SK-N-SH (cell line): ENCODE measurements at regions not wholly inside any gene's neighbourhood (a gene's known extent, or its start where the extent isn't known, plus 50 kb on each side); places are given as distances from the start of the nearest gene placed in this dataset.

Source experiments
- CTCF ChIA-PET: fragments of 300-600, 350-600 bp; formaldehyde crosslinking; extraction: SDS; loops from one replicate; lab custom pipeline; 2021; lab: Yijun Ruan, JAX
- POLR2A ChIA-PET: fragments of 350-600 bp; sonication (Branson Sonifier 250); formaldehyde crosslinking; extraction: SDS; loops from one replicate; lab custom pipeline; 2020; ENCODE audit warnings: antibody characterized with exemption, inconsistent platforms; lab: Yijun Ruan, JAX
- DNase-seq: peaks from one replicate; pipeline ENCODE4 v3.0.0; 2012
- H2AFZ ChIP-seq: fragments of 200-600 bp; sonication (generic); 2 replicates; pipeline ENCODE4 v1.8.1; 2016; ENCODE audit warnings: antibody characterized with exemption, mild to moderate bottlenecking, low read depth
- H3F3A ChIP-seq: fragments of 200-600 bp; sonication (generic); replicated peaks from 2 replicates; pipeline ENCODE3; 2016; ENCODE audit warnings: antibody characterized with exemption, mild to moderate bottlenecking; ENCODE audit not compliant: insufficient read depth
- H3K27ac ChIP-seq, 2 experiments: fragments of 200-500 bp in 1 of 2; fragments of 200-600 bp in 1 of 2; sonication (Bioruptor generic) in 1 of 2; sonication (generic), shearing (Covaris generic) in 1 of 2; 2 replicates each; pipeline versions ENCODE4 v1.5.1 to v1.6.1; 2014 to 2016; ENCODE audit warnings: low read depth in 2 of 2, inconsistent platforms in 1 of 2, low read length in 1 of 2, mild to moderate bottlenecking in 1 of 2, mixed read lengths in 1 of 2
- H3K27me3 ChIP-seq: fragments of 200-600 bp; sonication (generic), shearing (Covaris generic); 2 replicates; pipeline ENCODE4 v1.6.1; 2016; ENCODE audit warnings: mixed run types; ENCODE audit not compliant: insufficient read depth
- H3K36me3 ChIP-seq, 2 experiments: fragments of 200-500 bp in 1 of 2; fragments of 200-600 bp in 1 of 2; sonication (Bioruptor generic) in 1 of 2; sonication (generic) in 1 of 2; replicated peaks in 1 of 2; 2 replicates each; pipeline versions ENCODE3 to v1.5.1; 2014 to 2016; ENCODE audit warnings: low read length in 1 of 2, mild to moderate bottlenecking in 1 of 2; ENCODE audit not compliant: insufficient read depth in 2 of 2, control insufficient read depth in 1 of 2
- H3K4me1 ChIP-seq, 2 experiments: fragments of 200-500 bp in 1 of 2; fragments of 200-600 bp in 1 of 2; sonication (Bioruptor generic) in 1 of 2; sonication (generic), shearing (Covaris generic) in 1 of 2; 2 replicates each; pipeline versions ENCODE4 v1.5.1 to v1.6.1; 2014 to 2016; ENCODE audit warnings: low read depth in 1 of 2, low read length in 1 of 2, mixed run types in 1 of 2; ENCODE audit not compliant: insufficient read depth in 2 of 2, control insufficient read depth in 1 of 2
- H3K4me2 ChIP-seq: fragments of 200-600 bp; sonication (generic), shearing (Covaris generic); 2 replicates; pipeline ENCODE4 v1.6.1; 2017; ENCODE audit warnings: mixed run types
- H3K4me3 ChIP-seq, 2 experiments: fragments of 200-500 bp in 1 of 2; fragments of 200-600 bp in 1 of 2; sonication (Bioruptor generic) in 1 of 2; sonication (generic), shearing (Covaris generic) in 1 of 2; 2 replicates each; pipeline versions ENCODE4 v1.5.1 to v1.8.1; 2014 to 2016; ENCODE audit warnings: low read depth in 2 of 2, inconsistent platforms in 1 of 2, low read length in 1 of 2, mild to moderate bottlenecking in 1 of 2, mixed read lengths in 1 of 2, moderate library complexity in 1 of 2
- H3K79me2 ChIP-seq: fragments of 200-600 bp; sonication (generic); 2 replicates; pipeline ENCODE4 v1.8.1; 2017; ENCODE audit warnings: mild to moderate bottlenecking; ENCODE audit not compliant: insufficient read depth
- H3K9ac ChIP-seq: fragments of 200-600 bp; sonication (generic); 2 replicates; pipeline ENCODE4 v1.6.1; 2017; ENCODE audit warnings: mixed run types
- H3K9me2 ChIP-seq: fragments of 200-600 bp; sonication (generic); 2 replicates; pipeline ENCODE4 v1.6.1; 2017; ENCODE audit warnings: mixed run types
- H3K9me3 ChIP-seq: fragments of 200-600 bp; sonication (generic); 2 replicates; pipeline ENCODE4 v1.6.1; 2017; ENCODE audit warnings: mixed run types, mild to moderate bottlenecking, moderate library complexity
- H4K20me1 ChIP-seq: fragments of 200-600 bp; sonication (generic); 2 replicates; pipeline ENCODE4 v1.6.1; 2017; ENCODE audit warnings: mild to moderate bottlenecking, mixed run types; ENCODE audit not compliant: insufficient read depth
- CTCF ChIP-seq: fragments of 200-600 bp; sonication (generic); IDR thresholded peaks from 2 replicates; pipeline ENCODE4 v1.6.1; 2017; ENCODE audit warnings: antibody characterized with exemption, mild to moderate bottlenecking, moderate library complexity
- ELF1 ChIP-seq: IDR thresholded peaks from 2 replicates; pipeline ENCODE4 v1.4.0; 2012
- EP300 ChIP-seq, 2 experiments: IDR thresholded peaks; 2 replicates each; pipeline versions ENCODE4 v1.4.0 to v1.6.1; 2012; ENCODE audit warnings: borderline replicate concordance in 1 of 2, low read depth in 1 of 2, low read length in 1 of 2
- EZH2phosphoT487 ChIP-seq: fragments of 200-600 bp; sonication (generic); IDR thresholded peaks from 2 replicates; pipeline ENCODE4 v1.6.1; 2017; ENCODE audit warnings: low read depth, mixed run types, mild to moderate bottlenecking, antibody characterized with exemption, moderate library complexity, borderline replicate concordance
- FOSL2 ChIP-seq: IDR thresholded peaks from 2 replicates; pipeline ENCODE4 v1.4.0; 2012; ENCODE audit warnings: low read depth, mild to moderate bottlenecking, moderate library complexity, borderline replicate concordance
- FOXM1 ChIP-seq: IDR thresholded peaks from 2 replicates; pipeline ENCODE4 v1.4.0; 2012; ENCODE audit warnings: low read depth, mild to moderate bottlenecking
- IRF3 ChIP-seq: fragments of 150-350 bp; IDR thresholded peaks from 2 replicates; pipeline ENCODE4 v1.6.1; 2016; ENCODE audit warnings: mild to moderate bottlenecking, low read depth, low read length
- JUND ChIP-seq: IDR thresholded peaks from 2 replicates; pipeline ENCODE4 v1.4.0; 2012
- NFIC ChIP-seq: IDR thresholded peaks from 2 replicates; pipeline ENCODE4 v1.4.0; 2012; ENCODE audit warnings: borderline replicate concordance
- NRF1 ChIP-seq: IDR thresholded peaks from 2 replicates; pipeline ENCODE4 v1.6.1; 2012; ENCODE audit warnings: low read depth, mild to moderate bottlenecking, low read length
- PBX3 ChIP-seq: IDR thresholded peaks from 2 replicates; pipeline ENCODE4; 2012
- RAD21 ChIP-seq: IDR thresholded peaks from 2 replicates; pipeline ENCODE4 v1.6.1; 2012; ENCODE audit warnings: mild to moderate bottlenecking, low read length
- RCOR1 ChIP-seq: fragments of 150-350 bp; IDR thresholded peaks from 2 replicates; pipeline ENCODE4 v1.6.1; 2017; ENCODE audit warnings: antibody characterized with exemption, low read length
- REST ChIP-seq: IDR thresholded peaks from 2 replicates; pipeline ENCODE4 v1.6.1; 2012; ENCODE audit warnings: mild to moderate bottlenecking, low read depth, low read length, moderate library complexity
- RFX5 ChIP-seq: IDR thresholded peaks from 2 replicates; pipeline ENCODE4 v1.6.1; 2012; ENCODE audit warnings: mild to moderate bottlenecking, improper control_type of control experiment, low read length
- RXRA ChIP-seq: IDR thresholded peaks from 2 replicates; pipeline ENCODE4 v1.4.0; 2012; ENCODE audit warnings: low read depth, mild to moderate bottlenecking, borderline replicate concordance
- TCF12 ChIP-seq: IDR thresholded peaks from 2 replicates; pipeline ENCODE4 v1.4.0; 2012
- TEAD4 ChIP-seq: IDR thresholded peaks from 2 replicates; pipeline ENCODE4 v1.4.0; 2012; ENCODE audit warnings: mild to moderate bottlenecking, borderline replicate concordance; ENCODE audit not compliant: insufficient read depth
- USF1 ChIP-seq: IDR thresholded peaks from 2 replicates; pipeline ENCODE4 v1.4.0; 2012; ENCODE audit warnings: low read depth, borderline replicate concordance
- YY1 ChIP-seq: IDR thresholded peaks from 2 replicates; pipeline ENCODE4 v1.4.0; 2012; ENCODE audit warnings: low read depth, mild to moderate bottlenecking
- WGBS: methylation state at CpG from one replicate; pipeline ENCODE4 v1.1.6; 2017; ENCODE audit warnings: low lambda C conversion rate; 5-methylcytosine and 5-hydroxymethylcytosine counted together

- H3K9me2 ChIP-seq: 0 out of 2 replicates have a peak, but pooled peaks cover 3% of the 10 kb centered on the region
- TF ChIP-seq RFX5 (no peak), NRF1 (no peak), CTCF (no peak), IRF3 (no peak), EZH2phosphoT487 (no peak), FOXM1 (no peak), PBX3 (no peak), JUND (no peak), FOSL2 (no peak), REST (no peak), RAD21 (no peak), ELF1 (no peak), USF1 (no peak), EP300 (IDR thresholded peaks at IDR 0.05; ENCODE audit: borderline replicate concordance in 1 of 2, low read depth in 1 of 2, low read length in 1 of 2) (no peak), TCF12 (no peak), RXRA (no peak), RCOR1 (no peak), NFIC (no peak), YY1 (no peak), TEAD4 (no peak)
- TF ChIP-seq, all 33 proteins: peak for 0
- CTCF ChIA-PET: interaction anchor here (1.0 kb wide), 1 partner anchor 18 kb away, joined by 4 read pairs; no protein-coding TSS in a partner anchor
- no peak overlapping the region for H3K27ac ChIP-seq
- no peak overlapping the region; a peak in 1 of 4 replicates for H3K4me3 ChIP-seq
- no peaks in the 10 kb centered on the region for H3F3A ChIP-seq
- WGBS: 47% methylated on average over 1 of the region's 1 CpG
- no peaks in the 10 kb centered on the region for H3K79me2 ChIP-seq
- DNase-seq: no peak
- no peaks in the 10 kb centered on the region for H3K9me3 ChIP-seq
- no peaks in the 10 kb centered on the region for H4K20me1 ChIP-seq
- no peak overlapping the region for H2AFZ ChIP-seq
- no peaks in the 10 kb centered on the region for H3K36me3 ChIP-seq
- POLR2A ChIA-PET: no interaction called here
- H3K27me3 ChIP-seq: no peaks in the 10 kb centered on the region
- no peak overlapping the region for H3K4me2 ChIP-seq
- no peak overlapping the region for H3K9ac ChIP-seq
- H3K4me1 ChIP-seq: no peaks in the 10 kb centered on the region; a peak in 1 of 4 replicates
Observed at GRCh38 chr12:20132818-20133217, 235.5 kb upstream of the PDE3A start.
